IMR-90 (cell line): ENCODE measurements at regions not wholly inside any gene's neighbourhood (a gene's known extent, or its start where the extent isn't known, plus 50 kb on each side); places are given as distances from the start of the nearest gene placed in this dataset.

Experiments
- BHLHE40 ChIP-seq: fragments of 150-350 bp; IDR thresholded peaks from 2 replicates; pipeline ENCODE4 v1.6.1; 2016; ENCODE audit warnings: mild to moderate bottlenecking, low read depth, low read length
- CEBPB ChIP-seq: IDR thresholded peaks from 2 replicates; pipeline ENCODE4 v1.6.1; 2012; ENCODE audit warnings: low read depth, low read length, improper control_type of control experiment
- CTCF ChIP-seq: conservative IDR thresholded peaks from 2 replicates; pipeline ENCODE4 v1.5.1; 2012; ENCODE audit warnings: mild to moderate bottlenecking, low read depth, low read length, improper control_type of control experiment
- FOS ChIP-seq: fragments of 150-350 bp; IDR thresholded peaks from 2 replicates; pipeline ENCODE4 v1.6.1; 2016; ENCODE audit warnings: low read depth, low read length
- MAFK ChIP-seq: IDR thresholded peaks from 2 replicates; pipeline ENCODE4 v1.6.1; 2012; ENCODE audit warnings: low read depth, low read length, improper control_type of control experiment
- MXI1 ChIP-seq: IDR thresholded peaks from 2 replicates; pipeline ENCODE4 v1.6.1; 2012; ENCODE audit warnings: low read depth, mild to moderate bottlenecking, low read length, moderate library complexity, borderline replicate concordance
- POLR2A ChIP-seq: IDR thresholded peaks from 2 replicates; pipeline ENCODE4 v1.6.1; 2012; ENCODE audit warnings: mild to moderate bottlenecking, low read depth, low read length
- RAD21 ChIP-seq: IDR thresholded peaks from 2 replicates; pipeline ENCODE4 v1.6.1; 2012; ENCODE audit warnings: low read length, improper control_type of control experiment
- RCOR1 ChIP-seq: IDR thresholded peaks from 2 replicates; pipeline ENCODE4 v1.6.1; 2012; ENCODE audit warnings: mild to moderate bottlenecking, low read length, improper control_type of control experiment; ENCODE audit not compliant: insufficient replicate concordance
- RFX5 ChIP-seq: IDR thresholded peaks from 2 replicates; pipeline ENCODE4 v1.8.0; 2012; ENCODE audit warnings: low read depth, mild to moderate bottlenecking, low read length, moderate library complexity
- SMC3 ChIP-seq: fragments of 150-350 bp; IDR thresholded peaks from 2 replicates; pipeline ENCODE4 v1.6.1; 2016; ENCODE audit warnings: low read depth, mild to moderate bottlenecking, antibody characterized with exemption, low read length, moderate library complexity
- USF2 ChIP-seq: fragments of 150-350 bp; IDR thresholded peaks from 2 replicates; pipeline ENCODE4 v1.6.1; 2017; ENCODE audit warnings: mild to moderate bottlenecking, antibody characterized with exemption, low read length, low read depth

GRCh38 chr3:104245981-104246380 lies 1120.7 kb upstream of the ALCAM start:
- TF ChIP-seq CTCF: no peak
- TF ChIP-seq POLR2A: no peak
- no peak for TF ChIP-seq CEBPB
- TF ChIP-seq RFX5: no peak
- TF ChIP-seq BHLHE40: no peak
- no peak for TF ChIP-seq MAFK
- no peak for TF ChIP-seq RCOR1
- TF ChIP-seq MXI1: no peak
- TF ChIP-seq SMC3: no peak
- no peak for TF ChIP-seq RAD21
- no peak for TF ChIP-seq FOS
- TF ChIP-seq USF2: no peak
